Epithelial cell of prostate (primary cell): ENCODE measurements at regions not wholly inside any gene's neighbourhood (a gene's known extent, or its start where the extent isn't known, plus 50 kb on each side); places are given as distances from the start of the nearest gene placed in this dataset.
"Not testable (repeated sequence)": the region's sequence is repeated elsewhere in the genome, so short reads cannot be mapped to it uniquely, and the experiment has no call there.

ENCODE experiments used
- DNase-seq: peaks from one replicate; pipeline ENCODE4 v3.0.0-alpha.2; 2011; ENCODE audit warnings: low read depth, low spot score
- H3K27ac ChIP-seq: fragments of 450-650 bp; 2 replicates; pipeline ENCODE4 v1.5.1; 2017; ENCODE audit warnings: mild to moderate bottlenecking

- no peak overlapping the region for H3K27ac ChIP-seq
- DNase-seq, result no peak
Measured at GRCh38 chr7:22066522-22066921, 120.8 kb upstream of the CDCA7L start.

GRCh38 chr7:22064816-22065215, 119.1 kb upstream of the CDCA7L start:
- H3K27ac ChIP-seq, result no peak overlapping the region
- DNase-seq, result no peak

- H3K27ac ChIP-seq, result no peak overlapping the region
- no peak for DNase-seq
Measured at GRCh38 chr7:22061775-22062174, 116.1 kb upstream of the CDCA7L start.

- H3K27ac ChIP-seq, result no peak overlapping the region
- DNase-seq, result no peak
Measured at GRCh38 chr7:22060863-22061262, 115.2 kb upstream of the CDCA7L start.

- no peak overlapping the region for H3K27ac ChIP-seq
- DNase-seq, result no peak
Measured at GRCh38 chr7:22060197-22060596, 114.5 kb upstream of the CDCA7L start.

- H3K27ac ChIP-seq, result no peak overlapping the region
- no peak for DNase-seq
Measured at GRCh38 chr7:22055226-22055625, 109.5 kb upstream of the CDCA7L start.

- no peak for DNase-seq
- no peak overlapping the region for H3K27ac ChIP-seq
Measured at GRCh38 chr7:22052674-22053365, 107.1 kb upstream of the CDCA7L start.

GRCh38 chr7:22051886-22052673, 106.4 kb upstream of the CDCA7L start:
- no peak overlapping the region for H3K27ac ChIP-seq
- DNase-seq, result no peak

GRCh38 chr7:22049766-22050500, 104.2 kb upstream of the CDCA7L start:
- DNase-seq, result no peak
- H3K27ac ChIP-seq, result no peak overlapping the region

- DNase-seq, result peak; percentile 5
- H3K27ac ChIP-seq, result no peak overlapping the region
Measured at GRCh38 chr7:22043367-22043766, 97.7 kb upstream of the CDCA7L start.

- no peak for DNase-seq
- no peak overlapping the region for H3K27ac ChIP-seq
Measured at GRCh38 chr7:22040923-22041595, 95.4 kb upstream of the CDCA7L start.

- DNase-seq, result no peak
- H3K27ac ChIP-seq, result no peak overlapping the region
Measured at GRCh38 chr7:22039670-22040069, 94.0 kb upstream of the CDCA7L start.

- DNase-seq, H3K27ac ChIP-seq: not testable (repeated sequence)
Measured at GRCh38 chr7:22032356-22032755, 86.7 kb upstream of the CDCA7L start.

- H3K27ac ChIP-seq, DNase-seq: not testable (repeated sequence)
Measured at GRCh38 chr7:22028656-22029055, 83.0 kb upstream of the CDCA7L start.

GRCh38 chr7:22027475-22027874, 81.8 kb upstream of the CDCA7L start:
- H3K27ac ChIP-seq, result no peak overlapping the region
- no peak for DNase-seq

- H3K27ac ChIP-seq, result no peak overlapping the region
- DNase-seq, result no peak
Measured at GRCh38 chr7:22025983-22026382, 80.3 kb upstream of the CDCA7L start.

- no peak for DNase-seq
- H3K27ac ChIP-seq, result no peak overlapping the region
Measured at GRCh38 chr7:22025075-22025474, 79.4 kb upstream of the CDCA7L start.

- no peak for DNase-seq
- H3K27ac ChIP-seq, result no peak overlapping the region
Measured at GRCh38 chr7:22019931-22020330, 74.2 kb upstream of the CDCA7L start.

GRCh38 chr7:22016507-22016906, 70.8 kb upstream of the CDCA7L start:
- no peak overlapping the region for H3K27ac ChIP-seq
- no peak for DNase-seq

- no peak overlapping the region for H3K27ac ChIP-seq
- DNase-seq, result no peak
Measured at GRCh38 chr7:22013711-22014110, 68.0 kb upstream of the CDCA7L start.

- no peak overlapping the region for H3K27ac ChIP-seq
Measured at GRCh38 chr7:22008683-22009082, 63.0 kb upstream of the CDCA7L start.

More at GRCh38 chr7:22008683-22009082, 63.0 kb upstream of the CDCA7L start:
- no peak for DNase-seq
